ENCODE measurements at regions not wholly inside any gene's neighbourhood (a gene's known extent, or its start where the extent isn't known, plus 50 kb on each side); places are given as distances from the start of the nearest gene placed in this dataset.

DNA sequence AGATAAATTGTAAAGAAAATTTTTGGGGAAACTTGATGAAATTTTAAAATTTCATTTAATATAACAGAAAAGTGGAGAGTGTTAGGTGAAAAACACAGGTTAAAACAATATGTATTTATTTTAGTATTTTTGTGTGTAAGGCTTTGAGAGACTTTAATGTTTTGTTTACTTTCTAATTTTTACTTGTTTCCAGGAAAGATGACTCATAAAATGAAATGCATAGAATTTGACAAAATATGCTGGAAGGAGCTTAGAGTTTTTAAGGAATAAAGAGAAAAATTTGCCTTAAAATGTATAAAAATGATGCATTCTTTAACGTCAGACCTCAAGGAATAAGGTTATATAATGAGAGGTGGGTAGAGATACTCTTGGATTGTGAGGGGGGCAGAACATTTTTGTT is 1205.1 kb upstream of the CNTN5 start:
- TF ChIP-seq, protein P1, sequence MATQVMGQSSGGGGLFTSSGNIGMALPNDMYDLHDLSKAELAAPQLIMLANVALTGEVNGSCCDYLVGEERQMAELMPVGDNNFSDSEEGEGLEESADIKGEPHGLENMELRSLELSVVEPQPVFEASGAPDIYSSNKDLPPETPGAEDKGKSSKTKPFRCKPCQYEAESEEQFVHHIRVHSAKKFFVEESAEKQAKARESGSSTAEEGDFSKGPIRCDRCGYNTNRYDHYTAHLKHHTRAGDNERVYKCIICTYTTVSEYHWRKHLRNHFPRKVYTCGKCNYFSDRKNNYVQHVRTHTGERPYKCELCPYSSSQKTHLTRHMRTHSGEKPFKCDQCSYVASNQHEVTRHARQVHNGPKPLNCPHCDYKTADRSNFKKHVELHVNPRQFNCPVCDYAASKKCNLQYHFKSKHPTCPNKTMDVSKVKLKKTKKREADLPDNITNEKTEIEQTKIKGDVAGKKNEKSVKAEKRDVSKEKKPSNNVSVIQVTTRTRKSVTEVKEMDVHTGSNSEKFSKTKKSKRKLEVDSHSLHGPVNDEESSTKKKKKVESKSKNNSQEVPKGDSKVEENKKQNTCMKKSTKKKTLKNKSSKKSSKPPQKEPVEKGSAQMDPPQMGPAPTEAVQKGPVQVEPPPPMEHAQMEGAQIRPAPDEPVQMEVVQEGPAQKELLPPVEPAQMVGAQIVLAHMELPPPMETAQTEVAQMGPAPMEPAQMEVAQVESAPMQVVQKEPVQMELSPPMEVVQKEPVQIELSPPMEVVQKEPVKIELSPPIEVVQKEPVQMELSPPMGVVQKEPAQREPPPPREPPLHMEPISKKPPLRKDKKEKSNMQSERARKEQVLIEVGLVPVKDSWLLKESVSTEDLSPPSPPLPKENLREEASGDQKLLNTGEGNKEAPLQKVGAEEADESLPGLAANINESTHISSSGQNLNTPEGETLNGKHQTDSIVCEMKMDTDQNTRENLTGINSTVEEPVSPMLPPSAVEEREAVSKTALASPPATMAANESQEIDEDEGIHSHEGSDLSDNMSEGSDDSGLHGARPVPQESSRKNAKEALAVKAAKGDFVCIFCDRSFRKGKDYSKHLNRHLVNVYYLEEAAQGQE (IDR thresholded peaks at IDR 0.05), result no peak
- TF ChIP-seq RAD21 (IDR thresholded peaks at IDR 0.05), result no peak
- no peak for TF ChIP-seq EGR1 (IDR thresholded peaks at IDR 0.05; ENCODE audit: low read depth in 2 of 2)
- TF ChIP-seq, protein P2, sequence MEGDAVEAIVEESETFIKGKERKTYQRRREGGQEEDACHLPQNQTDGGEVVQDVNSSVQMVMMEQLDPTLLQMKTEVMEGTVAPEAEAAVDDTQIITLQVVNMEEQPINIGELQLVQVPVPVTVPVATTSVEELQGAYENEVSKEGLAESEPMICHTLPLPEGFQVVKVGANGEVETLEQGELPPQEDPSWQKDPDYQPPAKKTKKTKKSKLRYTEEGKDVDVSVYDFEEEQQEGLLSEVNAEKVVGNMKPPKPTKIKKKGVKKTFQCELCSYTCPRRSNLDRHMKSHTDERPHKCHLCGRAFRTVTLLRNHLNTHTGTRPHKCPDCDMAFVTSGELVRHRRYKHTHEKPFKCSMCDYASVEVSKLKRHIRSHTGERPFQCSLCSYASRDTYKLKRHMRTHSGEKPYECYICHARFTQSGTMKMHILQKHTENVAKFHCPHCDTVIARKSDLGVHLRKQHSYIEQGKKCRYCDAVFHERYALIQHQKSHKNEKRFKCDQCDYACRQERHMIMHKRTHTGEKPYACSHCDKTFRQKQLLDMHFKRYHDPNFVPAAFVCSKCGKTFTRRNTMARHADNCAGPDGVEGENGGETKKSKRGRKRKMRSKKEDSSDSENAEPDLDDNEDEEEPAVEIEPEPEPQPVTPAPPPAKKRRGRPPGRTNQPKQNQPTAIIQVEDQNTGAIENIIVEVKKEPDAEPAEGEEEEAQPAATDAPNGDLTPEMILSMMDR (IDR thresholded peaks at IDR 0.05; ENCODE audit: low read depth, low read length, missing input control), result no peak
- no peak for TF ChIP-seq JUND (IDR thresholded peaks at IDR 0.05)
- TF ChIP-seq HNF4A (conservative IDR thresholded peaks at IDR 0.05), result no peak
- TF ChIP-seq, protein P3, sequence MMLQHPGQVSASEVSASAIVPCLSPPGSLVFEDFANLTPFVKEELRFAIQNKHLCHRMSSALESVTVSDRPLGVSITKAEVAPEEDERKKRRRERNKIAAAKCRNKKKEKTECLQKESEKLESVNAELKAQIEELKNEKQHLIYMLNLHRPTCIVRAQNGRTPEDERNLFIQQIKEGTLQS (IDR thresholded peaks at IDR 0.05), result no peak
- TF ChIP-seq, protein P4, sequence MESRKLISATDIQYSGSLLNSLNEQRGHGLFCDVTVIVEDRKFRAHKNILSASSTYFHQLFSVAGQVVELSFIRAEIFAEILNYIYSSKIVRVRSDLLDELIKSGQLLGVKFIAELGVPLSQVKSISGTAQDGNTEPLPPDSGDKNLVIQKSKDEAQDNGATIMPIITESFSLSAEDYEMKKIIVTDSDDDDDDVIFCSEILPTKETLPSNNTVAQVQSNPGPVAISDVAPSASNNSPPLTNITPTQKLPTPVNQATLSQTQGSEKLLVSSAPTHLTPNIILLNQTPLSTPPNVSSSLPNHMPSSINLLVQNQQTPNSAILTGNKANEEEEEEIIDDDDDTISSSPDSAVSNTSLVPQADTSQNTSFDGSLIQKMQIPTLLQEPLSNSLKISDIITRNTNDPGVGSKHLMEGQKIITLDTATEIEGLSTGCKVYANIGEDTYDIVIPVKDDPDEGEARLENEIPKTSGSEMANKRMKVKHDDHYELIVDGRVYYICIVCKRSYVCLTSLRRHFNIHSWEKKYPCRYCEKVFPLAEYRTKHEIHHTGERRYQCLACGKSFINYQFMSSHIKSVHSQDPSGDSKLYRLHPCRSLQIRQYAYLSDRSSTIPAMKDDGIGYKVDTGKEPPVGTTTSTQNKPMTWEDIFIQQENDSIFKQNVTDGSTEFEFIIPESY (IDR thresholded peaks at IDR 0.05), result no peak
- no peak for TF ChIP-seq YY1 (IDR thresholded peaks at IDR 0.05)
- TF ChIP-seq HNF4G (IDR thresholded peaks at IDR 0.05), result no peak
- TF ChIP-seq TAF1 (conservative IDR thresholded peaks at IDR 0.05), result no peak
- TF ChIP-seq, protein P5, sequence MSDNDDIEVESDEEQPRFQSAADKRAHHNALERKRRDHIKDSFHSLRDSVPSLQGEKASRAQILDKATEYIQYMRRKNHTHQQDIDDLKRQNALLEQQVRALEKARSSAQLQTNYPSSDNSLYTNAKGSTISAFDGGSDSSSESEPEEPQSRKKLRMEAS (IDR thresholded peaks at IDR 0.05), result no peak
- TF ChIP-seq GABPA (IDR thresholded peaks at IDR 0.05 in 1 of 2, conservative IDR thresholded peaks at IDR 0.05 in 1 of 2), result no peak
